DOHH2 (cell line): ENCODE measurements at regions not wholly inside any gene's neighbourhood (a gene's known extent, or its start where the extent isn't known, plus 50 kb on each side); places are given as distances from the start of the nearest gene placed in this dataset.

Experiments
- CTCF ChIP-seq: fragments of 200-600 bp; sonication (generic); IDR thresholded peaks from one replicate; pipeline ENCODE4 v1.5.1; 2014; ENCODE audit warnings: antibody characterized with exemption, mild to moderate bottlenecking, low read depth, low read length; ENCODE audit not compliant: poor library complexity, severe bottlenecking
- EZH2phosphoT487 ChIP-seq: fragments of 200-600 bp; sonication (generic); IDR thresholded peaks from 2 replicates; pipeline ENCODE4 v1.6.1; 2017; ENCODE audit warnings: borderline replicate concordance, mild to moderate bottlenecking, antibody characterized with exemption, low read length, moderate library complexity, mixed read lengths

- TF ChIP-seq CTCF (no peak), EZH2phosphoT487 (no peak)
Measured at GRCh38 chr14:98109326-98109725, 1162.7 kb downstream of the BCL11B start.
